Erythroblast (primary cell): ENCODE measurements at regions not wholly inside any gene's neighbourhood (a gene's known extent, or its start where the extent isn't known, plus 50 kb on each side); places are given as distances from the start of the nearest gene placed in this dataset.

Experiments
- GATA1 ChIP-seq: IDR thresholded peaks from 2 replicates; pipeline ENCODE4 v1.6.1; 2011; ENCODE audit warnings: low read depth, mild to moderate bottlenecking, control low read depth, low read length, moderate library complexity
- POLR2A ChIP-seq: IDR thresholded peaks from 2 replicates; pipeline ENCODE4 v1.6.1; 2011; ENCODE audit warnings: mild to moderate bottlenecking, low read length

DNA sequence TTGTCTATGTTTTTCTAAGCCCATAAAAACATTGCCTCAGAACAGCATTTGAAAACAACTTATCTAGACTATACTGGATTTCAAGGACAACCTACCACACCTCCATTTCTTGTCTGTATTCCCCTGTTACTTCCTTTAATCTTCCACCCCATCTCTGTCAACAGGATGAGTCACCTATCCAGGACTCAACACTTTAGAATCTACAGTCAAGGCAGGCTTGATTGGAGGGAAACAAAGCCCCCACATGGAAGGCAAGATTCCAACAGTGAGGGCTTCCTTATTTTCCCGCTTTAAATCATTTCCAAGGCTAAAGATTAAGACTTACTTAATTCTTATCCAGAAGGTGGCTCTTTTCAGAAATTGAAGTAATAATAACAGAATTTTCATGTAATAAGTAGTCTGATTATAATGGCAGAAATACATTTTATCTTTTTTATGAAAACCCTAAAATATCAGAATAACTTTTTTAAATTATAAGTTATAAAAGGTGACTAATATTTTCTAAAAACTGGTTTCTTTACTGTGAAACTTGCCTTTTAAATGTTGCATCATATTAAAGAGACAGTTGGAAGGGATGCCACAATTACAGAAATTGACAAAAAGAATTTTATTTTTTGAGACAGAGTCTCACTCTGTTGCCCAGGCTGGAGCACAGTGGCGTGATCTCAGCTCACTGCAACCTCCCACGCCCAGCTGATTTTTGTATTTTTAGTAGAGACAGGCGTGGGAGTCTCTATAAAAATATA, 138.7 kb upstream of the CCDC150 start:
- no peak for TF ChIP-seq POLR2A
- TF ChIP-seq GATA1, result no peak
